GM18505 (cell line): ENCODE measurements at regions not wholly inside any gene's neighbourhood (a gene's known extent, or its start where the extent isn't known, plus 50 kb on each side); places are given as distances from the start of the nearest gene placed in this dataset.

Experiments
- ATAC-seq: cut with Tn5 transposase; IDR thresholded peaks from one replicate; pipeline ENCODE4 v1.9.1; 2021; ENCODE audit not compliant: unreplicated experiment
- POLR2A ChIP-seq: IDR thresholded peaks from 4 replicates; pipeline ENCODE4 v1.6.1; 2011; ENCODE audit warnings: borderline replicate concordance; ENCODE audit not compliant: insufficient read depth, insufficient read length; ENCODE audit errors: extremely low read depth

- TF ChIP-seq POLR2A: no peak
- no peak for ATAC-seq
Measured at GRCh38 chr20:22223236-22223635, 361.1 kb downstream of the FOXA2 start.

GRCh38 chr20:22217712-22218352 is 366.5 kb downstream of the FOXA2 start:
- no peak for ATAC-seq
- no peak for TF ChIP-seq POLR2A

GRCh38 chr20:22216984-22217383 is 367.4 kb downstream of the FOXA2 start:
- ATAC-seq: no peak

GRCh38 chr20:22214296-22214695 is 370.1 kb downstream of the FOXA2 start:
- TF ChIP-seq POLR2A: no peak
- ATAC-seq: no peak

More at GRCh38 chr20:22216984-22217383, 367.4 kb downstream of the FOXA2 start:
- TF ChIP-seq POLR2A: no peak

GRCh38 chr20:22213271-22213670 is 371.1 kb downstream of the FOXA2 start:
- ATAC-seq: no peak
- no peak for TF ChIP-seq POLR2A

GRCh38 chr20:22207280-22207679 is 377.1 kb downstream of the FOXA2 start:
- no peak for TF ChIP-seq POLR2A
- ATAC-seq: no peak

- no peak for ATAC-seq
- TF ChIP-seq POLR2A: no peak
Measured at GRCh38 chr20:22204801-22205200, 379.6 kb downstream of the FOXA2 start.

GRCh38 chr20:22182148-22182547 is 402.2 kb downstream of the FOXA2 start:
- no peak for TF ChIP-seq POLR2A
- no peak for ATAC-seq

- ATAC-seq: no peak
- no peak for TF ChIP-seq POLR2A
Measured at GRCh38 chr20:22180244-22180643, 404.1 kb downstream of the FOXA2 start.

- ATAC-seq: no peak
- TF ChIP-seq POLR2A: no peak
Measured at GRCh38 chr20:22160101-22160652, 424.2 kb downstream of the FOXA2 start.

GRCh38 chr20:22159276-22159675 is 425.1 kb downstream of the FOXA2 start:
- ATAC-seq: no peak
- no peak for TF ChIP-seq POLR2A

- ATAC-seq: no peak
- no peak for TF ChIP-seq POLR2A
Measured at GRCh38 chr20:22127587-22127986, 422.1 kb downstream of the PAX1 start.

GRCh38 chr20:22106308-22106938 is 401.0 kb downstream of the PAX1 start:
- TF ChIP-seq POLR2A: no peak
- no peak for ATAC-seq

GRCh38 chr20:22101606-22102005 is 396.1 kb downstream of the PAX1 start:
- TF ChIP-seq POLR2A: no peak
- ATAC-seq: no peak
